ENCODE measurements at regions not wholly inside any gene's neighbourhood (a gene's known extent, or its start where the extent isn't known, plus 50 kb on each side); places are given as distances from the start of the nearest gene placed in this dataset.

DNA sequence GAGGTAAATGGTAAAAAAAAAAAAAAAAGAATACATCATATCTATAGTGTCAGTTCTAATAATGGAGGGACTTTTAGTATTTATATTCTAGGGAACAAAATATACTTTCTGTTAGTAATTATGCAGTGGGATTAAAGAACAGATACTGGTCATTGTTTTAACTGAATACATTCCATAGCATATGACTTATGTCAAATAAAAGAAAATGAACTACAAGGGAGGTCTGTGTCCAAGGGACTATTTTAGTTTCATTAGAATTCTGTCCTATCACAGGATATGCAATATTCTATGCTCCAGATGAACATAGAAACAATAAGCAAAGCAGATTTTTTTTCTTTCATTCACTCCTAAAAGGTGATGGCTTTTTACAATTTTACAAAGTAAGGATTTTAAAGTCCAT, 154.2 kb upstream of the ZEB2 start:
- intact Hi-C loops (cut with DNase I) = no loop called here
- DNase-seq = no peak

DNA sequence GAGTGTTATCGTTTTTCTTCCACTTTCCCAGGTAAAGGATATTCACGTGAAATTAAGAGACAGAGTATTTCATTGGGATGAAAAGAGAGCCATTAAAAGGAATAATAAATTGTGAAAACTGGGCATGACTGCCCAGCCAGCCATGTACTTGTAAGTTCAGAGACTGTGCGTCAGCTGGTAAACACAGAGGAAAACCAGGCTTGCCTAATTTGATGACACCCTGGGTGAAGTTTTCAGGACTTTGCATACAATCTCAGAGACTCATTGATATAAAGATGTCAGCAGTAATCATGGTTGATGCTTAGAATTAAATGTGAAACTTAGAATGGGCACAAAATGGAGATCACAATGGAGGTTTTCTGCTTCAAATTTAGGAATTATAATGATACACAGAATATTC, 153.5 kb upstream of the ZEB2 start:
- WGBS, 4 donors = 55 to 62% (median 58%) methylated on average over 3 of the region's 3 CpGs
- Histone ChIP-seq H3K27me3 (no peaks in the 10 kb centered on the region), H3K36me3 (replicated peaks in 1 of 2) (no peaks in the 10 kb centered on the region), H3K9me3 (replicated peaks in 1 of 3) (no peaks in the 10 kb centered on the region), H3K4me3 (no peak overlapping the region), H3K27ac (no peak overlapping the region), H3K4me1 (replicated peaks in 1 of 2) (no peaks in the 10 kb centered on the region)
- intact Hi-C loops (cut with DNase I) = no loop called here
- TF ChIP-seq, protein P1, sequence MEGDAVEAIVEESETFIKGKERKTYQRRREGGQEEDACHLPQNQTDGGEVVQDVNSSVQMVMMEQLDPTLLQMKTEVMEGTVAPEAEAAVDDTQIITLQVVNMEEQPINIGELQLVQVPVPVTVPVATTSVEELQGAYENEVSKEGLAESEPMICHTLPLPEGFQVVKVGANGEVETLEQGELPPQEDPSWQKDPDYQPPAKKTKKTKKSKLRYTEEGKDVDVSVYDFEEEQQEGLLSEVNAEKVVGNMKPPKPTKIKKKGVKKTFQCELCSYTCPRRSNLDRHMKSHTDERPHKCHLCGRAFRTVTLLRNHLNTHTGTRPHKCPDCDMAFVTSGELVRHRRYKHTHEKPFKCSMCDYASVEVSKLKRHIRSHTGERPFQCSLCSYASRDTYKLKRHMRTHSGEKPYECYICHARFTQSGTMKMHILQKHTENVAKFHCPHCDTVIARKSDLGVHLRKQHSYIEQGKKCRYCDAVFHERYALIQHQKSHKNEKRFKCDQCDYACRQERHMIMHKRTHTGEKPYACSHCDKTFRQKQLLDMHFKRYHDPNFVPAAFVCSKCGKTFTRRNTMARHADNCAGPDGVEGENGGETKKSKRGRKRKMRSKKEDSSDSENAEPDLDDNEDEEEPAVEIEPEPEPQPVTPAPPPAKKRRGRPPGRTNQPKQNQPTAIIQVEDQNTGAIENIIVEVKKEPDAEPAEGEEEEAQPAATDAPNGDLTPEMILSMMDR (IDR thresholded peaks at IDR 0.05) = no peak
- no peak for TF ChIP-seq POLR2A (IDR thresholded peaks at IDR 0.05)
- DNase-seq = no peak

More for the DNA sequence above, 154.2 kb upstream of the ZEB2 start:
- Histone ChIP-seq H3K9me3 (replicated peaks in 1 of 3) (no peaks in the 10 kb centered on the region), H3K36me3 (replicated peaks in 1 of 2) (no peaks in the 10 kb centered on the region), H3K27ac (no peak overlapping the region), H3K4me3 (no peak overlapping the region), H3K27me3 (no peaks in the 10 kb centered on the region), H3K4me1 (replicated peaks in 1 of 2) (no peaks in the 10 kb centered on the region)
- TF ChIP-seq POLR2A (IDR thresholded peaks at IDR 0.05) = no peak
- TF ChIP-seq, protein P1 (IDR thresholded peaks at IDR 0.05) = no peak

DNA sequence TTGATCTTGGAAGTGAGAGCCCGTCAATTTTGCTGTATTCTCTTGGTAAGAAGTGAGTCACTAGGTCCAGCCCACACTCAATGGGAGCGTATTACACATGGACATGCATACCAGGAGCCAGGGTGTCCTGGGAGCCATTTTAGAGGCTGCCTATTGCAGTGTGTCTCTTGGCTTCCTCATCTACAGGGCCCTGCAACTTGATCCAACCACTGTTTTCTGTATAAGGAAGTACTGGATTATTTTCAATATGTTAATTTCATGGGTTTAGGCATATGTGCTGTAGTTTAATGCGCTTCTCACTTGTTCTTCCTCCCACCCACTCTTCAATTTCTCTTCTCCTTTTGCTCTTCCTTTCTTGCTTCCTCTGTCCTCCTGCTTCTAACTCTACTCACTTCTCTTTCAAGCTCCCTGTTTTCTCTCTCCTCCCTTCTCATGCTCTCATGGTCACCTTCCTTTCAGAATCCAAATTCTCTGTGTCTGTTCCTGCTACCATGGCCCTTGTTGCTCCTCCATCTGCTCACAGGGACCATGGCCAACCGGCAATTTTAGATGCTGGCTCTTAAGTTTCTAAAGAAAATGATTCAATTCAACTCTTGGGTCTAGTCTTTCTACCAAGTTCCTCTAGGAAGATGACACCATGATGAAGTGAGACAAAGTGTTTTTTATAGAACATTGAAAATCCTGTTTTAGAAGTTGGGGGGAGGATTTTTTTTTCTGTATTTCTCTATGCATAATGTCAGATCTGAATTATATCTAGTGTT, 152.0 kb upstream of the ZEB2 start:
- Histone ChIP-seq H3K4me3 (no peak overlapping the region), H3K4me1 (replicated peaks in 1 of 2) (no peaks in the 10 kb centered on the region), H3K9me3 (replicated peaks in 1 of 3) (no peaks in the 10 kb centered on the region), H3K27ac (peak overlapping the region in 1 of 5 donors; percentile 67), H3K27me3 (no peaks in the 10 kb centered on the region), H3K36me3 (replicated peaks in 1 of 2) (no peaks in the 10 kb centered on the region)
- intact Hi-C loops (cut with DNase I) = no loop called here
- TF ChIP-seq POLR2A (IDR thresholded peaks at IDR 0.05) = no peak
- TF ChIP-seq, protein P1 (IDR thresholded peaks at IDR 0.05) = no peak
- peak in 1 of 7 donors; percentile 15 for DNase-seq
- WGBS, 4 donors = 77 to 88% (median 83%) methylated on average over 4 of the region's 4 CpGs

DNA sequence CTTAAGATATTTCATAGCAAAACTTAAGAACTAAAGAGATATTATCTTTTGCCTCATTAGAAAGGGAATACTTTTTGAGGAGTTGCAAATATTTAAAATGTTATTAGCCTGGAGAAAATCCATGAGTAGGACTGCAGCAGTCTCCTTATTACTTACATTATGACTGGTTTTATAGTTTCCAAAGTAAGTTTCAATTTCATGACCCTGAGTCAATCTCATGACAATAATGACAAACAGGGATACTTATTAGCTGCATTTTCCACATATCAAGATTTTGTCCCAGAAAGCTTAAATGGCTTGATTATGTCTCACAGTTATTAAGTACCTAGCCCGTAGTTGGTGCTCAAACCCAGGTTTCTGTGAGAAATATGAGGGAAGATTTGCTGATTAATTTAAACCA, 150.8 kb upstream of the ZEB2 start:
- peaks cover 0 to 5% (median 0%) of the 10 kb centered on the region in 3 donors for H3K9me3 ChIP-seq (replicated peaks in 1 of 3)
- no peak for DNase-seq
- H3K27me3 ChIP-seq = no peaks in the 10 kb centered on the region
- TF ChIP-seq, protein P1 (IDR thresholded peaks at IDR 0.05) = no peak
- H3K36me3 ChIP-seq (replicated peaks in 1 of 2) = no peaks in the 10 kb centered on the region
- intact Hi-C loops (cut with DNase I) = no loop called here
- no peak overlapping the region for H3K4me3 ChIP-seq
- H3K27ac ChIP-seq = no peak overlapping the region
- WGBS, 4 donors = 96 to 100% (median 99%) methylated on average over 1 of the region's 1 CpG
- no peaks in the 10 kb centered on the region for H3K4me1 ChIP-seq (replicated peaks in 1 of 2)
